ENCODE measurements at regions not wholly inside any gene's neighbourhood (a gene's known extent, or its start where the extent isn't known, plus 50 kb on each side); places are given as distances from the start of the nearest gene placed in this dataset.

DNA sequence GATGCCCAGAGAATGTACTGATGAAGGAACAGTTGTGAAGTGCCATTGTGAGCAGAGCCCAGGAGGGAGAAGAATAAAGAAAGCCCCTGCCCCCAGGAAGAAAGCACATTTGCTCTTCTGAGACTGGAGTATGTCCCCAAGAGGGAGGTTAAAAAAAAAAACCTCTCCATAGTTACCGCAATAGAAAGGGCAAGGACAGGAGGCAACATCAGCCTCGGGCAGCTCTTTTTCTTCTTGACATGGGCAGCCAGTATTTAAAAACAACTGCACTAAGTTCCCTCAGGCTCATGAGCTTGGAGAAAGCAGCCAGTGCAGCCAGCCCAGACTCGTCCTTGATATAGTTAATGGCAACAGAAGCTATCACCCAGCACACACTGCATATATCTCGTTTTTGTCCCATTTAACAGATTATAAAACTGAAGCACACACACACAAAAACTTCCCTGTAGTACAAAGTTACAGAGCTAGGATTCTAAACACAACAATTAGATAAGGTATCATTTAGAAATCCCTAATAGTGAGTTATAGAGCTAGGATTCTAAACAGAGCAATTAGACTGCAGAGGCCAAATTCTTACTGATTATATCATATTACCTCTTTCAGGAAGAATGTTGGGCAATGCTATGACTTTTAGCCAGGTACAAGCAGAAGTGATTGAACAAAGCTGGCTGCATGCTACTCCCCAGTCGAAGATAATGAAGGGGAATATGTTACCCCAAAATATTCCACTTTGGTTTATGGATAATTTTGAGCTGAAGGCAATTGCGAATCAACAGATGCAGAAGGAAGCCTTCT, 823.5 kb downstream of the GRID1 start:
- H3K9me3 Mint-ChIP-seq: no peaks in the 10 kb centered on the region
- Histone ChIP-seq H2BK15ac (ENCODE audit: low read depth, low read length) (no peak overlapping the region), H3K79me1 (ENCODE audit: insufficient read depth, low read depth, low read length, poor library complexity, severe bottlenecking) (no peaks in the 10 kb centered on the region), H3K9me3 (ENCODE audit: control insufficient read depth, low read depth, low read length) (no peaks in the 10 kb centered on the region), H2AK5ac (ENCODE audit: insufficient read length, low read length) (no peak overlapping the region), H2BK120ac (ENCODE audit: low read depth, low read length, poor library complexity, severe bottlenecking) (no peak overlapping the region), H3K18ac (ENCODE audit: insufficient read length, low read depth, low read length) (no peak overlapping the region), H3K14ac (ENCODE audit: insufficient read depth, low read length) (no peak overlapping the region), H4K8ac (replicated peaks; ENCODE audit: insufficient read length, low read depth, low read length) (no peak overlapping the region), H3K9ac (ENCODE audit: extremely low read depth, insufficient read length, low read length) (no peak overlapping the region), H3K4me2 (ENCODE audit: insufficient read depth, insufficient read length, low read length) (no peak overlapping the region), H3K4me1 (ENCODE audit: insufficient read depth, low read length) (peaks cover 5% of the 10 kb centered on the region; the same call in 1 of the 2 replicates), H2AFZ (ENCODE audit: low read length) (no peak overlapping the region), H3K79me2 (ENCODE audit: insufficient read depth, low read length) (no peaks in the 10 kb centered on the region), H2BK5ac (ENCODE audit: insufficient read length, low read length) (no peak overlapping the region), H4K91ac (ENCODE audit: insufficient read length, low read depth, low read length) (no peak overlapping the region), H3T11ph (ENCODE audit: low read length) (no peak overlapping the region), H3K23ac (ENCODE audit: insufficient read length, low read depth, low read length) (no peak overlapping the region), H2BK20ac (ENCODE audit: low read depth, low read length, poor library complexity, severe bottlenecking) (no peak overlapping the region), H3K4ac (ENCODE audit: low read depth, low read length) (no peak overlapping the region), H3K56ac (ENCODE audit: insufficient read length, low read depth, low read length) (no peak overlapping the region), H2BK12ac (ENCODE audit: insufficient read length, low read depth, low read length) (no peak overlapping the region), H4K20me1 (ENCODE audit: control insufficient read depth, insufficient read depth, insufficient read length) (no peaks in the 10 kb centered on the region), H3K27ac (ENCODE audit: insufficient read length, low read depth, low read length) (no peak overlapping the region), H3K23me2 (ENCODE audit: insufficient read length, low read depth, low read length, poor library complexity, severe bottlenecking) (no peaks in the 10 kb centered on the region), H4K5ac (ENCODE audit: insufficient read length, low read depth, low read length) (no peak overlapping the region), H3K27me3 (ENCODE audit: insufficient read depth, low read length) (no peaks in the 10 kb centered on the region)
- H3K36me3 Mint-ChIP-seq (ENCODE audit: insufficient read depth in 1 of 3, low read depth in 3 of 3): no peaks in the 10 kb centered on the region; a peak in 1 of 7 replicates
- peaks cover 27 to 28% of the 10 kb centered on the region in 2 experiments for H3K4me1 Mint-ChIP-seq
- no peak overlapping the region for H3K27ac Mint-ChIP-seq
- WGBS (ENCODE audit: extremely low coverage, insufficient read length, low lambda C conversion rate): no CpG with 5 or more reads among the region's 6 CpGs
- no peak for DNase-seq
- no peaks in the 10 kb centered on the region for H3K27me3 Mint-ChIP-seq (ENCODE audit: low read depth)
- H3K4me3 Mint-ChIP-seq: no peak overlapping the region
- TF ChIP-seq, protein P1, sequence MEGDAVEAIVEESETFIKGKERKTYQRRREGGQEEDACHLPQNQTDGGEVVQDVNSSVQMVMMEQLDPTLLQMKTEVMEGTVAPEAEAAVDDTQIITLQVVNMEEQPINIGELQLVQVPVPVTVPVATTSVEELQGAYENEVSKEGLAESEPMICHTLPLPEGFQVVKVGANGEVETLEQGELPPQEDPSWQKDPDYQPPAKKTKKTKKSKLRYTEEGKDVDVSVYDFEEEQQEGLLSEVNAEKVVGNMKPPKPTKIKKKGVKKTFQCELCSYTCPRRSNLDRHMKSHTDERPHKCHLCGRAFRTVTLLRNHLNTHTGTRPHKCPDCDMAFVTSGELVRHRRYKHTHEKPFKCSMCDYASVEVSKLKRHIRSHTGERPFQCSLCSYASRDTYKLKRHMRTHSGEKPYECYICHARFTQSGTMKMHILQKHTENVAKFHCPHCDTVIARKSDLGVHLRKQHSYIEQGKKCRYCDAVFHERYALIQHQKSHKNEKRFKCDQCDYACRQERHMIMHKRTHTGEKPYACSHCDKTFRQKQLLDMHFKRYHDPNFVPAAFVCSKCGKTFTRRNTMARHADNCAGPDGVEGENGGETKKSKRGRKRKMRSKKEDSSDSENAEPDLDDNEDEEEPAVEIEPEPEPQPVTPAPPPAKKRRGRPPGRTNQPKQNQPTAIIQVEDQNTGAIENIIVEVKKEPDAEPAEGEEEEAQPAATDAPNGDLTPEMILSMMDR (conservative IDR thresholded peaks at IDR 0.05): no peak

Data from H9 (cell line).